DMS 273 (cell line): ENCODE measurements at regions not wholly inside any gene's neighbourhood (a gene's known extent, or its start where the extent isn't known, plus 50 kb on each side); places are given as distances from the start of the nearest gene placed in this dataset.

ENCODE experiments used
- DNase-seq: peaks from one replicate; lab custom pipeline; 2025; ENCODE audit not compliant: unreplicated experiment; lab: John Stamatoyannopoulos, UW

DNA sequence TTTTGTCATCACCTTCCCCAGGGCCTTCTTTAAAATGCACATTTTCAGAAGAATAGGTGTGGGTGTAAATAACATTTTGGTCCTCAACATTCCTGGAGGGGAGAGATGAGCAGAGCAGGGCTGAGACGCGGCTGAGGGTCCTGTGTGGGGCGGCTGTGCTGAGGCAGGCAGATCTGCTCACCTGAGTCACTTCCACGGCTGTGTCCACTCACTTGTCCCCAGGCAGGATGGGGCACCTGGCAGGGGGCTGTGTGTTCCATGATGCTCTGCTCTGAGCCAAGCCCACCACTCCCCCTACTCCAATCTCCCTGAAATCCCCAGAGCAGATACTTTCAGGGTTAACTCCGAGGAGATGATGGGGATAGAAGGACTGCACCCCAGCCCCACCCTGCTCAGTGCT is 93.8 kb downstream of the GLRX3 start:
- no peak for DNase-seq

DNA sequence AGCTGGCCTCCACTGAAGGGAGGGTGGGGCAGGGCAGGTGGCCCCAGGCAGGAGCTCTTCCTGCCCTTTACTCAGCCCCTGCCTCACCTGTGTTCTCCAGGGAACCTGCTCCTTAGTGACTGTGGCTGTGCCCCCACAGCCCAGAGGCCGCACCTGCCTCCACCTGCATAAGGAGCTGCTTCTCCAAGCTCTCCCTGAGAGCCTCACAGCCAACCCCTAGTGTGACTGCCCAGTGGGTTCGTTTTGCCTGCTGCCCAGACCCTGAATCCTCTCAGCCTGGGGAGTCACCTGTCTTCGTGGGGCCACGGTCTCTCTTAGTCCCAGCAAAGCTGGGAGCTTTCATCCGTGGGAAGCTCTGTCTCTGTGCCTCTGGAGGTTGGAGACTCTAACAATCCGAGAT is 94.4 kb downstream of the GLRX3 start:
- no peak for DNase-seq

DNA sequence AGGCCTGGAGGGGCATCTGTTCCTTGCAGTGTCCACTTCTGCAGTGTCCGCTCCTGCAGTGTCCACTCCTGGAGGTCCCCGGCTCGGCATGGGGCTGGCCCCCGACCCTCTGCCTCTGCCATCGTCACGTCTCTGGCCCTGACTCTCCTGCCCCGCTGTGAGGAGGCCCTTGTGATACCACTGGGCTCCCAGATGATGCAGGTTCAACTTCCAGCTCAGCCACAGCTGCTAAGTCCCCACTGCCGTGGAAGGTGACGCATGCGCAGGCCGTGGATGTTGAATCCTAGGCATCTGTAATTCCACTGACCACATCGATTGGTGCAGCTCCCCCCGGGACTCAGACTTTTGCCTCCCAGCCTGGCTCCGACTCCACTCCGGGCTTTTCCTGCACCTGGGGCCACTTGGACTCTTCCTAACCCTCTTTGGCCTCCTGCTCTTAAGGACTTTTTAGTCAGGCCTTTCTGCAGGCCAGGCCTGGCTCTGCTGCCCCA is 95.1 kb downstream of the GLRX3 start:
- DNase-seq: no peak

DNA sequence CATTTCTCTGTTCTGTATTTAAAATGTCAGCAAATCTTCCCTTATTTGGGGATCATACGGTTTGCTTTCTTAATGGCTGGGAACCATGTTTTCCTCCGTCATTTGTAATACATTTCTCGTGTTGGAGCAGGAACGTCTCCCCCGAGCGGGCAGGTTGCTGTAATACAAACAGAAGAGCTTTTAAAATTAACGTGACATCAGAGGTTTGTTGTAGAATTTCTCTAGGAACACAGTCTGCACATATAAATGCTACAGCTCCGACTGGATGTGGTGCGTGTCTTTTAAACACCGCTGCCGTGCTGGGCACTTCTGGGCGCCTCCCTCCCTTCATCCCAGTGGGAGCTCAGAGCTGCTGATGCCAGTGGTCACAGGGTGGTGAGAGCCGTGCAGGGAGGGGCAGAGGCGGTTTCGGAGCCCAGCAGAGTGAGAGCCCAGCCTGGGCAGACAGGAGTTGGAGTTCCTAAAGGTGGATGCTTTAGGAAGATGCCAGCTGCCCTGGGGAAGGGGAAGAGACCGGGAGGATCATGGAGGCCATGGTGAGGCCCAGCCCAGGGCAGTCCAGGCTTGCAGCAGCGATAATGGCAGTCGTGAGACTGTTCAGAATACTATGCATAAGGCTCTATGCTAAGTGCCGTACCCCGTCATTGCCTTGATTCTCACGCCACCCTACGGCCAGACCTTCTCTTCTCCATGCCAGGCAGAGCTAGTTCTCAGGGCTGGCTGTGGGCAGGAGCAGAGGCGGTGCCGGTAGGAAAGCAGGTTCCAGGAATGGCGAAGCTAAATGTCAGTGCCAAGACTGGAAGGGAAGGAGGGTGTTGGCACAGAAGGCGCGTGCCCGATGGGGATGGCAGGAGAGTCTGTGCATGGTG is 96.2 kb downstream of the GLRX3 start:
- no peak for DNase-seq

DNA sequence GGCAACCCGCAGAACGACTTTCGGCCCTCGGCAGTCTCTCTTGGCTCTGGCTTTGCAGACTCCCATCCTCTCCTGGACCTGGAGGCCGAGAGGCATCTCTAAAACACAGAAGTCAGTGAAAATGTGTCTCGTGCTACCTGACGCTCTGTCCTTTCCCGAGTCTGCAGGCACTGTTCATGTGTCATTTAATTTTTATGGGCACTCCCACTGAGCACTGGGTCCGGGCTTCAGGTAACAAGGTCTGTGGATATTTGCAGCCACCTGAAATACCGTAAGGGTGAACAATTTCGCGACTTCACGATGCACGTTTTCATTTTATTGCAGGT is 96.8 kb downstream of the GLRX3 start:
- no peak for DNase-seq

DNA sequence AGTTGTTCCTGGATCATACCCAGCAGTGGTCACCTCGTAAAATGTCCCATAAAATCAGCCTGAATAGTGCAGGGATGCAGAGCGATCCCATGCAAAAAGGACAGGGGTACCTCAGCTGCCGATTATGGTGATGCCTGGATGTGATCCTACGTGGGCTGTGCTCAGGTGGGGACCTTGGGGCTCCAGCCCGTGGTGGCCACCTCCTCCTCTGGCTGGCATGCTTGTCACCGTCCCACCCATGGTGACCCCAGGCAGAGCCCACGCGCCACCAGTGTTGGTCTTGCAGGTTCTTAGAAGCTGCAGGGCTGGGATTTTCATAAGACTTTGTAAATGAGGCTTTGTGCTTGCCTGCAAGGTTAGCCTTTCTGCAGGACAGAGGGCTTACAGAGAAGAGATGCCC is 97.2 kb downstream of the GLRX3 start:
- no peak for DNase-seq

DNA sequence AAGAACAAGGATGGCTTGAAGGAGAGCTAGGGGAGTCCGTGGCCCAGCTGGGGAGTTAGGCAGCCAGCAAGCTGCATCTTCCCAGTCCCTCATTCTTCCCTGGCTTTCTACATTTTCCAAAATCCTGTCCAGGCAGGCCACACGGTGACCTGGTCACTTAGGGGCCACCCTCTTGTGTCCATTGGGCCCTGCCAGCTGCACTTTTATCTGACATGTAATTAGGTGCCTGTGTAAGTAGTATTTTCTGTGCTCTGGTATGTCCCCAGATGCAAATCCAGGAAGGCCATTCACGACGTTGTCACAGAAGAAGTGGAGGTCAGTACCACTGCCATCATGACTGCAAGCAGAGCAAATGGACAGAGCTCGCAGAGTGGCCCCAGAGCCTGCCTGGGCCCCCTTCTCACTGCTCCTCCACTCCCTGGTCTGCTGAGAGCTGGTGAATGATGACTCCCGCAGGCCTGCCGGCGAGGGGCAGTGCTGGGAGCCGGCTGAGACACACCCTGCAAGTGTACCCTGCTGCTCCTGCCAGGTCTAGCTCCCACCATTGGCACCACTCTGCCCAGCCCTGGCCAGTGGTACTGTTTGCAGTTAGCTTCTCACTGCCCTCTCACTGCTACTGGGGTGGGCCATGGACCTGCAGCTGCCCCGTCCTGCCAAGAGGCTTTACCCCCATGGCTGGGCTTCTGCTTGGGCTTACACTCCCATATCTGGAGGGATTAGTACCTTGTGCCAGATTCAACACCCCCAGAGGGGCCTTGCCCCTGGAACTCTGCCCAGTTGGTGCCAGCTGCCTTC is 98.2 kb downstream of the GLRX3 start:
- no peak for DNase-seq

DNA sequence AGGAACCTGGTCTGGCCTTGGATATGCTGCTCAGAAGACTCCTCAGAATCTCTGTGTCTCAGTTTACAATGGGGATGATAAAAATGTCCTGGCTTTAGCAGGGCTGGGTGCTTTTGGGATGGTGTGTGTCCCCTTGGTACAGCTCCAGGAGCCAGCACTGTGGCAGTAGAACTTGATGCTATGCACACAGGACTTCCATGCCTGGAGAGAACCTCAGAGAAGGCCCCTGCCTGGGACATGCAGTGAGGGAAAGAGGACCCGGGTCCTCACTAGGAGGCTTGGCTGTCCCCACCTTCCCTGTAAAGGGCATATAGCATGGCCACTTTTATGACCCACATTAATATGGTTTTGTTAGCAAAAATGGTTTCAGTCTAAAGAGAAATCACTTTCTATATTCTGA is 100.5 kb downstream of the GLRX3 start:
- DNase-seq: no peak

DNA sequence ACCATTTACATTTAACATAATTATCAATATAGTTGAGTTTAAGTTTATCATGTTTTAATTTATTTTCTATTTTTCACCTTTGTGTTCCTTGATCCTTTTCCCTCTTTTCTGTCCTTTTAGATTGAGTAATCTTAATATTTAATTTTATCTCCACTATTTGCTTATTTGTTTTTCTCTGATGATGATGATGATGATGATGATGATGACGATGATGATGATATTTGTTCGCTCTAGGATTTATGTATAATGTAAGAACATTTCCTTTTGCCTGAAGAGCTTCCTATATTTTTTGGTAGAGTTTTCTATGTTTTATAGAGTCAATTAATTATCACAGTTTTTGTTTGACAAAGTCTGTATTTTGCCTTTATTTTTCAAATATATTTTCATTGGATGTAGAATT is 104.2 kb downstream of the GLRX3 start:
- DNase-seq: no peak

DNA sequence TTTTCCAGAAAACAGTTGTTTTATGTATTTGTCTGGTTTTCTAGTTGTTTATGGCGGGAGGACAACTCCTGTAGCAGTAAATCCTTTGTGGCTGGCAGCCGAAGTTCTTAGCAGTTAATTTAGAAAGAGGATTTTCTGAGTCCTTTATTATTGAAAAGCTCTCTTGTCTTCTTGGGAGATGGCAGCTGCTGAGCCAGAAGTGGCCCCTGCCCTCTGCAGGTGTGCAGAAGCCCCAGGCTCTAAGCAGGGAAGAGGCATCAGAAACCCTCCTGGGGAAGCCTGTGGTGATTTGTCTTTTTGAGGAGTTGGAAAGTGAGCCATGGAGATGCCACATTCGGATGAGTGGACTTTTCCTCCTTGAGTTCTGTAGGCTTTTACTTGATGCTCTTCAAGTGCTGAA is 106.3 kb downstream of the GLRX3 start:
- no peak for DNase-seq

DNA sequence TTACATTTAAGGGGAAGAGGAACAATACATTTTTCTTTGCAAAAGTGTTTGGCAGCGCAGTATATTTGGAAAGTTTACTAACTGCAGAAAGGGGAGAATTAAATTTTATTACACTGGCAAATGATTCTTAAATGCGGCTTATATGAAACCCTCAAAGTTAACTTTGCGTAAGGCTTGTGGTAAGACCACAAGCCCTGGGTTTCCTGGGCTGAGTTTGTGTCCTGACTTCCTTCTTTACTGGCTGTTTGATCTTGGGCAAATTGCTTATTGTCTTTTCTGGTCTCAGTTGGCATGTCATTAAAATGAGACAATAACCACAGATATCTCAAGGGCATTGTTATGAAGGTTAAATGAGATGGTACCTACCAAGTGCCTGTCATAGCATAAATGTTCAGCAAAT is 106.8 kb downstream of the GLRX3 start:
- no peak for DNase-seq

DNA sequence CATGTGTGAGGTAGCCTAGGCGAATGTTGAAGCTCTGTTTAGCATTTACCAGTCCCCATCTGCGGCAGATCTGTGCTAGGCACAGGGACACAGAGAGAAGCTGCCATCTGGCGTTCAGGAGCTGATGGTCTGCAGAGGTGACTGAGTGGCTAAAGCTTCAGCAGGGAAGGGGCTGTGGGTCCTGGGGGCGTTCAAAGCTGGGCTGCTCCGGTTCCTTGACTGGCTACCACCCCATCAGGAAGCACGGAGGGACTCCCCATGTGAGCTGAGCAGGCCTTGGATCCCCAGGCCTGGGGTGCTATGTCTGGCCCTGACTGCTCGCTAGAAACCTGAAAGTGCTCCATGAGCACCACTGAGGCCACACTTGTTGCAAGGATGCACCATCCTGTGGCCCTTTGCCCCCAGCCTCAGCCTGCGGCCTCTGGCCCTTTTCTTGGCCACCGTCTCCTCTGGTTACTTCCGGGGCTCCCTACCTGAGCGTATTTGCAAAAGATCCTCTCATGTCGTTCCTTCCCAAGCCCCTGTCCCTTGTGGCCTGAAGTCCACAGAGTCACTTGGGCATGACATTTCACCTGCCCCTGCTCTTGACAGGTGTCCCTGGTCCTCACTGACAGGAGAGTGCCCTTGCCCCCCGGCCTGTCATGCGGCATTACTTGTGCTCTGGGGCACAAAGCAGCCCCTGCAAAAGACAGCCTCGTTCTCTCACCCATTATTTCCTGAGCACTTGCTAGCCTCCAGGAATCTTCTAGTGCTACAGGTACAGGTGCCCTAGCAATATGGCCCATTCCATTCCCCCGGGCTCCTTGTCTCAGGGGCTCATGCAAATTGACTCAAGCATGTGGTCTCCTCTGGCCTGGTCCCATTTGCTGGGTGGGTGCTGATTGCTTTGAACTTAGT is 108.1 kb downstream of the GLRX3 start:
- no peak for DNase-seq

DNA sequence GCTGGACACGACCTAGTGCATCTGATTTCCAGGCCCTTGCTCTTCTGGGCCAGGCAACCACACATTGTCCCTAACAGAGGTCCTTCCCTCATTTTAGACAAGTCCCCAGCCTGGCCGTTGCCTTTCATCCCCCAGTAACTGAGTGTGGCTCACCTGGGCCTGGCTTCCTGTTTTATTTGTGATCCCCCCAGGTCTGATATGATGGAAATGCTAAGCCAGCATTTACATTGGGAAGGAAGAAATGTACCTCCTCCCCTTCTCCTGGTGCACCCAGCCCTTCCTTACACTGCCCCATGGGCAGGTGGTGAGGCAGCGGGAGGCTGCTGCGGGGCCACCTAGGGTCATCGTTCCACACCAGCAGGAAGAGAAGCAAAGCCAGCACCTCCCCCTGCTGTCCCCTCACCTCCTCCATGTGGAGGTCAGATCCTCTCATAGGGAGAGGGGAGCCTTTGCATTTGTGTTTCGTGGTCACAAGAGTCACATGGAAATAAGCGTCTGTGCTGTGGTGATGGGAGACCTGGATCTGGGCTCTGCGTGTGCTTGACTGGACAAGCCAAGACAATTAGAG is 108.8 kb downstream of the GLRX3 start:
- no peak for DNase-seq

DNA sequence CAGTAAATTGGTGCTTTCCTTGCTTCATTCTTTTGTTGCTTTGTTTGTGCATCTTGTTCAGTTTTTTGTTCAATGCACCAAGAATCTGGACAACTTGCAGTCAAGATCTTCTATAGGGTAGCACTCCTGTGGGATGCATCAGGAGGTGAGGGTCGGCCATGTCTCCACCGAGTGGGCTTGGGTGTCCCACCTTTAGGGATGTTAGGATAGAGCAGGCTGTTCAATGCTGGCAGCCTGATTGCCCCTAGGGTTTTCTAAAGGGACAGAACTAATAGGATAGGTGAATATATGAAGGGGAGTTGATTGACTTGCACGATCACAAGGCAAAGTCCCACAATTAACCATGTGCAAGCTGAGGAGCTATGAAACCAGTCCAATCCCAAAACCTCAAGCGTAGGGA is 109.9 kb downstream of the GLRX3 start:
- DNase-seq: no peak

DNA sequence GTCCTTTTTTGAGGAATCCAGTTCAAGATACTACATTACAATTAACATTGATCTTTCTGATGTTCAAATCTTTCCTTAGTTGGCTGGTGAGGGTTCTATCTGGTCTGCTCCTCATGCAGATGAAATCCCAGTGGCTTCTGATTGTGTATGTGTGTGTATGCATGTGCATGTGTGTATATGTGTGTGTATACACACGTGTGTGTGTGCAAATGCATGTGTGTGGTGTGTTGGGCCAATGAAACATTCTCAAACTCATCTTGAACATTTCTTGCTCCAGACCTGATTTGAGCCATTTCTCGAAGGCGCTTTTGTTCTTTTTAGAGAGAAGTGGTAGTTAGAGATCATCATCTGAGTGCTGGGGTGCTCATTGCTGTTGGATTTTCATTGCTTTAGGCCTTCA is 113.9 kb downstream of the GLRX3 start:
- DNase-seq: no peak

DNA sequence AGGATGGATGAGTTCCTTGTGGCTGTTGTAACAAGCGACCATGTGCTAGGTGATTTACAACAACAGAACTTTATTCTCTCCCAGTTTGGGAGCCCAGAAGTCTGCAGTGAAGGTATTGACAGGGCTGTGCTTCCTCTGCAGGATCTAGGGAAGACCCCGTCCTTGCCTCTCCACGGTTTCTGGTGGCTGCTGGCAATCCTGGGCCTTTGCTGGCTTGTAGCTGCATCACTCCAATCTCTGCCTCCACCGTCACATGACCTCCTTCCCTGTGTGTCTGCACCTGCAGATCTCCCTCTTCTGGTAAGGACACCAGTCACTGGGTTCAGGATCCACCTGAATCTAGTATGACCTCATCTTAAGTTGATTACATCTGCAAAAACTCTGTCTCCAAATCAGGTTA is 115.6 kb downstream of the GLRX3 start:
- DNase-seq: no peak

DNA sequence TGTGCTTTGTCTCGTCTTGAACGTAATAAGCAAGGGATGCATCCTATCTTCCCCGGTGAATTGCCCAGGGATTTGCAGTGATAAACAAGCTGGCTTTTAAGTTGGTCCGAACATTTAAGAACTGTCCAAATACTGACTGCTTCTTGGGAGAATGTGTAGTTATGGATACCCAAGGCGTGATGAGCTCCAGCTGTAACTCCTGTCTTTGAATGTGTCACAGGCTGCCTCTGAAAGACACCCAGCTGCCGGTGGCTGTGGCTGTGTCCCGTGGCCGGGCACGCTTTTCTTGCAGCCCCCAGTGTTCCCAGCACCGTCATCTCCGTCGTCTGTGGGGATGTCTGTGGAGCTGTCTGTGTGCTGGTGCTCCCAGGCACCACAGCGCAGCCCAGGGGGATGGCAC is 118.1 kb downstream of the GLRX3 start:
- DNase-seq: no peak

DNA sequence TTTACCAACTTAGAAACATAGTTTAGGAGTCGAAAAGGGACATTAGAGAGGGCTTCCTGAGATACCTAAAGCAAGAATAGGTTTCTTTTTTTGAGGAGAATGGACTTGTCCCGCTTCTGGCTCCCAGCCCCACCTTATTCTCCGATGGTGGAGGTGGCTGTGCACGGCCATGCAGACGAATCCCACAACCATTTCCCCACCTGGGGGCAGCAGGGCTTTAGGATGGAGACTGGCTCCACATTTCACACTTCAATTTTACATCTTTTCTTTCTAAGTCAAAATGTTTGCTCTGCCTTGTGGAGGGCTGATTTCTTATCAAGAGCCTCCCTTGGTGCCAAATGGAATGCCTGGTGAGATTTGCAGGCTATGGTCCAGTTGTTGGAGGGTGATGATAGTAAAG is 118.5 kb downstream of the GLRX3 start:
- no peak for DNase-seq

DNA sequence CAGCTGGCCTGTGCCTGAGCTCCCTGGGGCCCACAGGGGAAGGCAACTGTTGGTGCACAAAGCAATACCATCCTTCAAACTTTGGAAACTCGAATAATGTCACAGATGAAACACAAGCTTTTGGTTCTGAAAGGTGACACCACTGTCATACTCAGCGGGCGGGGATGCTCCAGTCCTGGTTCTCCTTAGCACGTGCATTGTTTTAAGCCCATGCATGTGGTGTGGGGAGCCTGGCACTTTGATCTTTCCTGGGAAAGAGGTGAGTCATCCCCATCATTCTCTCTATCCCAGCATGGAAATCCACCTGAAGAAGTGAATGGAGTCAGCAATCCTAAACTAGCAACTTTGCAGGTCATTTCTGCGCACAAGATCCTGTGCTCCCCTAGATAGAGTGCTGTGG is 119.6 kb downstream of the GLRX3 start:
- no peak for DNase-seq

DNA sequence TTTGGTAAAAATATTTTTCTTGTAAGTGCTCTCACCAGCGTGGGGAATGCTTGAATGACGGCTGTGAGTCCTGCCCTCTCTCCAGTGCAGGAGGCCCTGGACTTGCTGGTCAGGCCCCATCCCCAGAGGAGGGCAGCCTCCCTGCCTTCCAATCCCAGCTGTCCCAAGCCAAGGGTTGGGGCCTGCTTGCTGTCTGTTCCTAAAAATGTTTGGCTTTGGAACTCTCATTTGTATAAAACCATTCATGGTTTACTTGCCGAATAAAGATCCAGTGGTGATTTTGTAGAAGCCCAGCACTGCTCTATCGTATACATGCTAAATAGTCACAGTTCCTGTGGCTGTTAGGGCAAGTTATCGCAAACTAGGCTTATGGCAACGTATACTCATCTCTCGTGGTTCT is 121.7 kb downstream of the GLRX3 start:
- no peak for DNase-seq

DNA sequence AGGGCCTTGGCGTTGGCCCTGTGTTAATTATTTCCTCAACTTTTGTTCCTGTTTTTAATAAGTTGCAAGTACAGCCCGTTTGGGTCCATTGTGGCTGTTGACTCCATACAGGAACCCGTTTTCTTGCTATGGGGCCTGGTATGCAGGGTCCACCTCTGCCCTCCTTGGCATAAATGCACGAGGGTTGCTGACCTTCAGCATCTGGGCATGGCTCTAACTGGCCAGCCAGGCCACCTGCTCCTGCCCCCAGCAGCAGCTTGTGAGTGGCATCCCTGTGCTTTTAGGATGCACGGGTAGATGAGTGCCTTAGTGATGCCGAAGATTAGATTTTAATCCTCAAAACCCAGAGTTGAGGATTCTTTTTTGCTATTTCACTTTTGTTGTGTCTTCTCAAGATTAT is 123.2 kb downstream of the GLRX3 start:
- no peak for DNase-seq
